ENCODE measurements at regions not wholly inside any gene's neighbourhood (a gene's known extent, or its start where the extent isn't known, plus 50 kb on each side); places are given as distances from the start of the nearest gene placed in this dataset.

- TF ChIP-seq EZH2 (IDR thresholded peaks at IDR 0.05; ENCODE audit: low read length) (no peak), CTCF (optimal IDR thresholded peaks at IDR 0.05 in 1 of 3, IDR thresholded peaks at IDR 0.05 in 1 of 3, conservative IDR thresholded peaks at IDR 0.05 in 1 of 3; ENCODE audit: extremely low read depth in 1 of 3, insufficient read depth in 2 of 3, low read length in 3 of 3) (no peak)
Observed at GRCh38 chr18:64986906-64987495, 763.8 kb upstream of the CDH7 start.

All from keratinocyte (primary cell).